ENCODE measurements at regions not wholly inside any gene's neighbourhood (a gene's known extent, or its start where the extent isn't known, plus 50 kb on each side); places are given as distances from the start of the nearest gene placed in this dataset.

GRCh38 chr5:61620699-61621182 lies 288.7 kb downstream of the ZSWIM6 start:
- DNase-seq (no peak), ATAC-seq (peak in 2 of 4 donors; percentile 6 to 29)
- H3K27ac ChIP-seq, result no peak overlapping the region
- WGBS (ENCODE audit: insufficient coverage, low coverage, low lambda C conversion rate, missing lambda C conversion rate), result 42% methylated on average over 4 of the region's 4 CpGs
- H3K27me3 ChIP-seq, result no peaks in the 10 kb centered on the region
- H3K9me3 ChIP-seq, result no peaks in the 10 kb centered on the region
- peaks cover 0 to 9% (median 3%) of the 10 kb centered on the region in 4 donors for H3K4me1 ChIP-seq
- intact Hi-C loops (cut with DNase I), result no loop called here
- no peak overlapping the region for H3K4me3 ChIP-seq
- TF ChIP-seq POLR2A (IDR thresholded peaks at IDR 0.05), result no peak
- TF ChIP-seq CTCF (IDR thresholded peaks at IDR 0.05), result no peak
- H3K36me3 ChIP-seq, result no peaks in the 10 kb centered on the region

- DNase-seq, result no peak
- TF ChIP-seq POLR2A (IDR thresholded peaks at IDR 0.05) (no peak), CTCF (IDR thresholded peaks at IDR 0.05) (no peak)
- 100% methylated on average over 1 of the region's 7 CpGs for WGBS (ENCODE audit: insufficient coverage, low coverage, low lambda C conversion rate, missing lambda C conversion rate)
- Histone ChIP-seq H3K4me3 (no peak overlapping the region), H3K9me3 (no peaks in the 10 kb centered on the region), H3K36me3 (no peaks in the 10 kb centered on the region), H3K27ac (no peak overlapping the region), H3K4me1 (peaks cover 0 to 9% (median 3%) of the 10 kb centered on the region in 4 donors), H3K27me3 (no peaks in the 10 kb centered on the region)
- no peak for ATAC-seq
- intact Hi-C loops (cut with DNase I), result no loop called here
Measured at GRCh38 chr5:61621202-61621650, 289.2 kb downstream of the ZSWIM6 start.

GRCh38 chr5:61622156-61622555 lies 290.1 kb downstream of the ZSWIM6 start:
- peaks cover 0 to 9% (median 3%) of the 10 kb centered on the region in 4 donors for H3K4me1 ChIP-seq
- no peak overlapping the region for H3K4me3 ChIP-seq
- intact Hi-C loops (cut with DNase I), result no loop called here
- TF ChIP-seq POLR2A (IDR thresholded peaks at IDR 0.05) (no peak), CTCF (IDR thresholded peaks at IDR 0.05) (no peak)
- 45% methylated on average over 2 of the region's 2 CpGs for WGBS (ENCODE audit: insufficient coverage, low coverage, low lambda C conversion rate, missing lambda C conversion rate)
- H3K27me3 ChIP-seq, result no peaks in the 10 kb centered on the region
- no peak overlapping the region for H3K27ac ChIP-seq
- no peaks in the 10 kb centered on the region for H3K36me3 ChIP-seq
- ATAC-seq, result no peak
- no peaks in the 10 kb centered on the region for H3K9me3 ChIP-seq
- no peak for DNase-seq

- DNase-seq (no peak), ATAC-seq (no peak)
- no peak for TF ChIP-seq CTCF (IDR thresholded peaks at IDR 0.05)
- TF ChIP-seq POLR2A (IDR thresholded peaks at IDR 0.05), result no peak
- no peaks in the 10 kb centered on the region for H3K9me3 ChIP-seq
- no peaks in the 10 kb centered on the region for H3K27me3 ChIP-seq
- intact Hi-C loops (cut with DNase I), result no loop called here
- 87% methylated on average over 4 of the region's 5 CpGs for WGBS (ENCODE audit: insufficient coverage, low coverage, low lambda C conversion rate, missing lambda C conversion rate)
- H3K4me1 ChIP-seq, result peaks cover 0 to 9% (median 3%) of the 10 kb centered on the region in 4 donors
- H3K4me3 ChIP-seq, result no peak overlapping the region
- no peak overlapping the region for H3K27ac ChIP-seq
- no peaks in the 10 kb centered on the region for H3K36me3 ChIP-seq
Measured at GRCh38 chr5:61623401-61624069, 291.5 kb downstream of the ZSWIM6 start.
